ENCODE measurements at regions not wholly inside any gene's neighbourhood (a gene's known extent, or its start where the extent isn't known, plus 50 kb on each side); places are given as distances from the start of the nearest gene placed in this dataset.

DNA sequence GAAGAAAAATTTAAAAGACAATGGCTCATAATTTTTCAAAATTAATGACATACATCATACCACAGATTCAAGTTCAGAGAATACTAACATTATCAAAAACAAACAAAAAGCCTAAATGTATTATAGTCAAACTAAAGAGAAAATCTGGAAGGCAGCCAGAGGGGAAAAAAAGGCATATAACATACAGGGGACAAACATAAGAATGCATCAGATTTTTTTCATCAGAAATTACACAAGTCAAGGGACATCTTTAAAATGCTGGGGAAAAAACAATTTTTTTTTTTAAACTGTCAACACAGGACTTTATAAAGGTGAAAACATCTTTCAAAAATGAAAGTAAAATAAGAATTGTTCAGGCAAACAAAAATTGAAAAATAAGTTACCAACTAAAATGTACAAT lies 478.4 kb upstream of the PLXNA2 start:
- no peak overlapping the region for H2BK5ac ChIP-seq (ENCODE audit: low read depth, low read length, poor library complexity)
- no peak overlapping the region for H4K8ac ChIP-seq (ENCODE audit: low read depth, low read length)
- H3K18ac ChIP-seq (ENCODE audit: low read length): no peak overlapping the region
- H3K9ac ChIP-seq (ENCODE audit: low read length): no peak overlapping the region
- H3K14ac ChIP-seq (ENCODE audit: low read length): no peak overlapping the region
- H3K36me3 ChIP-seq (ENCODE audit: control insufficient read depth in 1 of 2, insufficient read depth in 2 of 2, low read length in 2 of 2): no peaks in the 10 kb centered on the region
- H3K79me2 ChIP-seq (ENCODE audit: control insufficient read depth, insufficient read depth, low read length, poor library complexity): no peaks in the 10 kb centered on the region
- no peak overlapping the region for H3K4me3 ChIP-seq (ENCODE audit: low read depth, low read length)
- H3K4ac ChIP-seq (ENCODE audit: low read depth, low read length): no peak overlapping the region
- H3K4me2 ChIP-seq (ENCODE audit: low read length): no peak overlapping the region
- DNase-seq: no peak
- no peak overlapping the region for H2BK120ac ChIP-seq (ENCODE audit: insufficient read depth, low read length, poor library complexity)
- H2AFZ ChIP-seq (ENCODE audit: insufficient read depth, low read length, poor library complexity): no peak overlapping the region
- H3K27ac ChIP-seq (ENCODE audit: low read depth, low read length): no peak overlapping the region
- H3K9me3 ChIP-seq (ENCODE audit: insufficient read depth, low read depth, low read length): no peaks in the 10 kb centered on the region
- no peak overlapping the region for H3K23ac ChIP-seq (ENCODE audit: low read length)
- H2BK12ac ChIP-seq (ENCODE audit: low read length): no peak overlapping the region
- peaks cover 2 to 5% of the 10 kb centered on the region in 2 experiments for H3K4me1 ChIP-seq (ENCODE audit: control insufficient read depth in 1 of 2, insufficient read depth in 2 of 2, low read length in 2 of 2)
- H4K12ac ChIP-seq (ENCODE audit: low read depth, low read length): no peak overlapping the region
- H3K79me1 ChIP-seq (ENCODE audit: low read length): peaks cover 3% of the 10 kb centered on the region
- H3K27me3 ChIP-seq (ENCODE audit: insufficient read depth, low read length): no peaks in the 10 kb centered on the region
- no peak overlapping the region for H4K91ac ChIP-seq (ENCODE audit: low read depth, low read length)
- no peak overlapping the region for H2AK5ac ChIP-seq (ENCODE audit: low read length)

- H3K4me3 ChIP-seq (ENCODE audit: low read depth, low read length): no peak overlapping the region
- no peaks in the 10 kb centered on the region for H3K79me1 ChIP-seq (ENCODE audit: low read length)
- H3K79me2 ChIP-seq (ENCODE audit: control insufficient read depth, insufficient read depth, low read length, poor library complexity): no peaks in the 10 kb centered on the region
- H2AK5ac ChIP-seq (ENCODE audit: low read length): no peak overlapping the region
- peaks cover 0 to 2% of the 10 kb centered on the region in 2 experiments for H3K4me1 ChIP-seq (ENCODE audit: control insufficient read depth in 1 of 2, insufficient read depth in 2 of 2, low read length in 2 of 2)
- no peak overlapping the region for H4K8ac ChIP-seq (ENCODE audit: low read depth, low read length)
- no peaks in the 10 kb centered on the region for H3K27me3 ChIP-seq (ENCODE audit: insufficient read depth, low read length)
- no peak overlapping the region for H2AFZ ChIP-seq (ENCODE audit: insufficient read depth, low read length, poor library complexity)
- H2BK12ac ChIP-seq (ENCODE audit: low read length): no peak overlapping the region
- no peak overlapping the region for H2BK120ac ChIP-seq (ENCODE audit: insufficient read depth, low read length, poor library complexity)
- H4K12ac ChIP-seq (ENCODE audit: low read depth, low read length): no peak overlapping the region
- no CpG with 5 or more reads among the region's 1 CpG for WGBS (ENCODE audit: extremely low coverage, insufficient coverage, insufficient read length)
- H3K4ac ChIP-seq (ENCODE audit: low read depth, low read length): no peak overlapping the region
- no peak overlapping the region for H3K27ac ChIP-seq (ENCODE audit: low read depth, low read length)
- H4K91ac ChIP-seq (ENCODE audit: low read depth, low read length): no peak overlapping the region
- H3K36me3 ChIP-seq (ENCODE audit: control insufficient read depth in 1 of 2, insufficient read depth in 2 of 2, low read length in 2 of 2): no peaks in the 10 kb centered on the region
- peak in 1 of 2 donors; percentile 41 for DNase-seq
- H3K9ac ChIP-seq (ENCODE audit: low read length): no peak overlapping the region
- no peak overlapping the region for H3K4me2 ChIP-seq (ENCODE audit: low read length)
- no peak overlapping the region for H3K18ac ChIP-seq (ENCODE audit: low read length)
- H3K14ac ChIP-seq (ENCODE audit: low read length): no peak overlapping the region
- no peaks in the 10 kb centered on the region for H3K9me3 ChIP-seq (ENCODE audit: insufficient read depth, low read depth, low read length)
- no peak overlapping the region for H2BK5ac ChIP-seq (ENCODE audit: low read depth, low read length, poor library complexity)
- H3K23ac ChIP-seq (ENCODE audit: low read length): no peak overlapping the region
Observed at GRCh38 chr1:208724079-208724478, 479.9 kb upstream of the PLXNA2 start.

DNA sequence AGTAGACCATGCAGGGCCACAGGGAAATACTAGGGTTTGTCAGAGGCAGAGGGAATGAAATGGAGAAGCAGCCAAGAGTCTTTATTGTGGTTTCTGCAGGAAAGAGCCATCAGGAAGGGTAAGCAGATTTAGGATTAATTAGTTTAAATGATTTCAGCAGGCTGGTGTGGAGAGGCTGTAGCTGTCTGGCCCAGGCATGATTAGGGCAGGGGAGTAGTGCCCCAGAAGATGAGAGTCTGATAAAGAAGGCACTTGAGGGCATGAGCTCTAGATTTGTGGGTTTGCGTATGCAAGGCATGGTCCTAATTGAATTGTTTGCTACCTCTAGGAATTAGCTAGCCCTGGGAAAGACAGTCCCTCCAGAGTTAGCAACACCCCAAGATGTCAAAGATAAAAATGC lies 484.6 kb upstream of the PLXNA2 start:
- H3K18ac ChIP-seq (ENCODE audit: low read length): no peak overlapping the region
- no peak for DNase-seq
- no CpG with 5 or more reads among the region's 1 CpG for WGBS (ENCODE audit: extremely low coverage, insufficient coverage, insufficient read length)
- no peaks in the 10 kb centered on the region for H3K27me3 ChIP-seq (ENCODE audit: insufficient read depth, low read length)
- H3K4me1 ChIP-seq (ENCODE audit: control insufficient read depth in 1 of 2, insufficient read depth in 2 of 2, low read length in 2 of 2): peaks cover 0 to 2% of the 10 kb centered on the region in 2 experiments
- no peak overlapping the region for H2BK120ac ChIP-seq (ENCODE audit: insufficient read depth, low read length, poor library complexity)
- no peak overlapping the region for H3K27ac ChIP-seq (ENCODE audit: low read depth, low read length)
- no peaks in the 10 kb centered on the region for H3K9me3 ChIP-seq (ENCODE audit: insufficient read depth, low read depth, low read length)
- no peak overlapping the region for H4K8ac ChIP-seq (ENCODE audit: low read depth, low read length)
- no peak overlapping the region for H3K23ac ChIP-seq (ENCODE audit: low read length)
- H3K4me3 ChIP-seq (ENCODE audit: low read depth, low read length): no peak overlapping the region
- H4K91ac ChIP-seq (ENCODE audit: low read depth, low read length): no peak overlapping the region
- H2BK12ac ChIP-seq (ENCODE audit: low read length): no peak overlapping the region
- H2AK5ac ChIP-seq (ENCODE audit: low read length): no peak overlapping the region
- H2AFZ ChIP-seq (ENCODE audit: insufficient read depth, low read length, poor library complexity): no peak overlapping the region
- H3K79me1 ChIP-seq (ENCODE audit: low read length): no peaks in the 10 kb centered on the region
- no peak overlapping the region for H3K14ac ChIP-seq (ENCODE audit: low read length)
- H2BK5ac ChIP-seq (ENCODE audit: low read depth, low read length, poor library complexity): no peak overlapping the region
- no peak overlapping the region for H4K12ac ChIP-seq (ENCODE audit: low read depth, low read length)
- no peak overlapping the region for H3K4ac ChIP-seq (ENCODE audit: low read depth, low read length)
- H3K4me2 ChIP-seq (ENCODE audit: low read length): no peak overlapping the region
- no peaks in the 10 kb centered on the region for H3K36me3 ChIP-seq (ENCODE audit: control insufficient read depth in 1 of 2, insufficient read depth in 2 of 2, low read length in 2 of 2)
- no peak overlapping the region for H3K9ac ChIP-seq (ENCODE audit: low read length)
- H3K79me2 ChIP-seq (ENCODE audit: control insufficient read depth, insufficient read depth, low read length, poor library complexity): no peaks in the 10 kb centered on the region

DNA sequence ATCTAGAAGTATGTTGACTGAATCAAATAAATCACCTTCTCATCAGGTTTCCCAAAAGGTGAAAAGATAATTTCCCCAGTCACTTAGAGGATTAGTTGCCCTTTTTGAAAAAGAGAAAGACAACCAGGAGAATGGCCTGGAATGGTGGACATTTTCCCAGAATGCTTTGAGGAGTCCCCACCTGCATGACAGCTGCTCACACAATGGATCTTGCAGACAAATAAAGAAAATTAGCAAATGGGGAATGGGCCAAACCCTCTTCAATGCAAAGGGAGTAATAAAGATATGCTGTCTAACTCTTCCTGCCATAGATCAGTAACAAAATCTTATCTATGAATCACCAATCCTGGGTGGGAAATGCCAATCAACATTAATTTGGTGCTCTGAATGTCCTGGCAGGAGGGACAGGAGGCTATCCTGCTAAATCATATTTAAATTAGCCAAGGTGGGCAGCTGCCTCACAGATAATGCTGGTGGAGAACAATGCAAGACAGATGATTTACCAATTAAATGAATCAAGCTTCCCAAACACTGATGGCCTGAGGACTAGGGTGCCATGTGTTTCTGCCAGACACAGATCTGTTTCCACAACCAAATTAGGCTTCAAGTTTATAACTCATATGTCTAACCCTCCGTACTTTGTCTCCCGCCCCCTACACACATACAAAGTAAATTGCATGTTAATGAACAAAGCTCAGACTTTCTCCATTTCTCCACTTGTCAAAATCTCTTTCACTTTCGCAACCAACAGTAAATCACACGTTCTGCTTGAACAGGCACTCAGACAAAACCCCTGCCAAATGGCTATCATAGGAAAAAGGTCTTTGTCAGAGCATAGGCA lies 488.0 kb upstream of the PLXNA2 start:
- Histone ChIP-seq H3K4me2 (ENCODE audit: low read length) (no peak overlapping the region), H4K12ac (ENCODE audit: low read depth, low read length) (no peak overlapping the region), H4K8ac (ENCODE audit: low read depth, low read length) (no peak overlapping the region), H2BK12ac (ENCODE audit: low read length) (no peak overlapping the region), H4K91ac (ENCODE audit: low read depth, low read length) (no peak overlapping the region), H2AK5ac (ENCODE audit: low read length) (no peak overlapping the region), H3K36me3 (ENCODE audit: control insufficient read depth in 1 of 2, insufficient read depth in 2 of 2, low read length in 2 of 2) (no peaks in the 10 kb centered on the region), H3K4me1 (ENCODE audit: control insufficient read depth in 1 of 2, insufficient read depth in 2 of 2, low read length in 2 of 2) (no peaks in the 10 kb centered on the region), H3K79me2 (ENCODE audit: control insufficient read depth, insufficient read depth, low read length, poor library complexity) (no peaks in the 10 kb centered on the region), H2BK5ac (ENCODE audit: low read depth, low read length, poor library complexity) (no peak overlapping the region), H3K23ac (ENCODE audit: low read length) (no peak overlapping the region), H2AFZ (ENCODE audit: insufficient read depth, low read length, poor library complexity) (no peak overlapping the region), H3K9ac (ENCODE audit: low read length) (no peak overlapping the region), H2BK120ac (ENCODE audit: insufficient read depth, low read length, poor library complexity) (no peak overlapping the region), H3K9me3 (ENCODE audit: insufficient read depth, low read depth, low read length) (no peaks in the 10 kb centered on the region), H3K79me1 (ENCODE audit: low read length) (no peaks in the 10 kb centered on the region), H3K4me3 (ENCODE audit: low read depth, low read length) (no peak overlapping the region), H3K27me3 (ENCODE audit: insufficient read depth, low read length) (no peaks in the 10 kb centered on the region), H3K18ac (ENCODE audit: low read length) (no peak overlapping the region), H3K27ac (ENCODE audit: low read depth, low read length) (no peak overlapping the region), H3K14ac (ENCODE audit: low read length) (no peak overlapping the region), H3K4ac (ENCODE audit: low read depth, low read length) (no peak overlapping the region)
- DNase-seq: no peak
- no CpG with 5 or more reads among the region's 4 CpGs for WGBS (ENCODE audit: extremely low coverage, insufficient coverage, insufficient read length)
